ENCODE measurements at regions not wholly inside any gene's neighbourhood (a gene's known extent, or its start where the extent isn't known, plus 50 kb on each side); places are given as distances from the start of the nearest gene placed in this dataset.

- TF ChIP-seq REST (IDR thresholded peaks at IDR 0.05; ENCODE audit: low read depth) (no peak), TAF1 (IDR thresholded peaks at IDR 0.05; ENCODE audit: low read depth) (no peak), CREB1 (IDR thresholded peaks at IDR 0.05; ENCODE audit: low read depth) (no peak), RAD21 (IDR thresholded peaks at IDR 0.05; ENCODE audit: low read depth) (no peak)
Observed at GRCh38 chr20:40813708-40814630, 124.9 kb upstream of the MAFB start.

GRCh38 chr20:40814631-40814960, 125.6 kb upstream of the MAFB start:
- TF ChIP-seq NFIC (IDR thresholded peaks at IDR 0.05) (no peak), RAD21 (IDR thresholded peaks at IDR 0.05; ENCODE audit: low read depth) (no peak), USF1 (IDR thresholded peaks at IDR 0.05) (no peak), REST (IDR thresholded peaks at IDR 0.05; ENCODE audit: low read depth) (no peak), ZBTB7A (IDR thresholded peaks at IDR 0.05; ENCODE audit: low read depth) (no peak), MAX (IDR thresholded peaks at IDR 0.05) (no peak)

GRCh38 chr20:40815156-40816038, 126.4 kb upstream of the MAFB start:
- TF ChIP-seq TEAD4 (IDR thresholded peaks at IDR 0.05), result no peak
- TF ChIP-seq RAD21 (IDR thresholded peaks at IDR 0.05; ENCODE audit: low read depth), result no peak
- no peak for TF ChIP-seq YY1 (IDR thresholded peaks at IDR 0.05; ENCODE audit: low read depth)
- TF ChIP-seq FOXM1 (IDR thresholded peaks at IDR 0.05; ENCODE audit: borderline replicate concordance, low read depth), result no peak
- TF ChIP-seq REST (IDR thresholded peaks at IDR 0.05; ENCODE audit: low read depth), result no peak
- no peak for TF ChIP-seq ZBTB7A (IDR thresholded peaks at IDR 0.05; ENCODE audit: low read depth)
- no peak for TF ChIP-seq CREB1 (IDR thresholded peaks at IDR 0.05; ENCODE audit: low read depth)
- no peak for TF ChIP-seq MAX (IDR thresholded peaks at IDR 0.05)
- TF ChIP-seq TCF12 (IDR thresholded peaks at IDR 0.05; ENCODE audit: low read depth), result no peak

- TF ChIP-seq TCF12 (IDR thresholded peaks at IDR 0.05; ENCODE audit: low read depth) (no peak), CEBPB (IDR thresholded peaks at IDR 0.05) (no peak), CREB1 (IDR thresholded peaks at IDR 0.05; ENCODE audit: low read depth) (no peak), MAX (IDR thresholded peaks at IDR 0.05) (no peak)
Observed at GRCh38 chr20:40816039-40816352, 127.0 kb upstream of the MAFB start.

- TF ChIP-seq USF1 (IDR thresholded peaks at IDR 0.05), result no peak
- no peak for TF ChIP-seq RAD21 (IDR thresholded peaks at IDR 0.05; ENCODE audit: low read depth)
- no peak for TF ChIP-seq MAX (IDR thresholded peaks at IDR 0.05)
- no peak for TF ChIP-seq NFIC (IDR thresholded peaks at IDR 0.05)
- TF ChIP-seq CREB1 (IDR thresholded peaks at IDR 0.05; ENCODE audit: low read depth), result no peak
- TF ChIP-seq YY1 (IDR thresholded peaks at IDR 0.05; ENCODE audit: low read depth), result no peak
- TF ChIP-seq TCF12 (IDR thresholded peaks at IDR 0.05; ENCODE audit: low read depth), result no peak
- no peak for TF ChIP-seq CEBPB (IDR thresholded peaks at IDR 0.05)
- TF ChIP-seq REST (IDR thresholded peaks at IDR 0.05; ENCODE audit: low read depth), result no peak
- TF ChIP-seq ZBTB7A (IDR thresholded peaks at IDR 0.05; ENCODE audit: low read depth), result no peak
- TF ChIP-seq EP300 (IDR thresholded peaks at IDR 0.05; ENCODE audit: borderline replicate concordance), result no peak
- TF ChIP-seq TAF1 (IDR thresholded peaks at IDR 0.05; ENCODE audit: low read depth), result no peak
- no peak for TF ChIP-seq FOXM1 (IDR thresholded peaks at IDR 0.05; ENCODE audit: borderline replicate concordance, low read depth)
- no peak for TF ChIP-seq EGR1 (IDR thresholded peaks at IDR 0.05)
- TF ChIP-seq TEAD4 (IDR thresholded peaks at IDR 0.05), result no peak
Observed at GRCh38 chr20:40821429-40821828, 132.4 kb upstream of the MAFB start.

Measured in Ishikawa (cell line).